Lower leg skin (tissue), 3 donors: ENCODE measurements at regions not wholly inside any gene's neighbourhood (a gene's known extent, or its start where the extent isn't known, plus 50 kb on each side); places are given as distances from the start of the nearest gene placed in this dataset.

Experiments
- POLR2A ChIP-seq, 2 donors: fragments of 450-650 bp; IDR thresholded peaks; one replicate each; pipeline ENCODE4 v1.6.1; 2016 to 2017; ENCODE audit warnings: antibody characterized with exemption in 2 of 2, mild to moderate bottlenecking in 1 of 2, moderate library complexity in 1 of 2
- TF ChIP-seq, protein P1 (sequence below), 3 donors: fragments of 450-650 bp; IDR thresholded peaks; one replicate each; pipeline ENCODE4 v1.5.1; 2016; ENCODE audit warnings: antibody characterized with exemption in 3 of 3, mild to moderate bottlenecking in 3 of 3, moderate library complexity in 2 of 3

DNA sequence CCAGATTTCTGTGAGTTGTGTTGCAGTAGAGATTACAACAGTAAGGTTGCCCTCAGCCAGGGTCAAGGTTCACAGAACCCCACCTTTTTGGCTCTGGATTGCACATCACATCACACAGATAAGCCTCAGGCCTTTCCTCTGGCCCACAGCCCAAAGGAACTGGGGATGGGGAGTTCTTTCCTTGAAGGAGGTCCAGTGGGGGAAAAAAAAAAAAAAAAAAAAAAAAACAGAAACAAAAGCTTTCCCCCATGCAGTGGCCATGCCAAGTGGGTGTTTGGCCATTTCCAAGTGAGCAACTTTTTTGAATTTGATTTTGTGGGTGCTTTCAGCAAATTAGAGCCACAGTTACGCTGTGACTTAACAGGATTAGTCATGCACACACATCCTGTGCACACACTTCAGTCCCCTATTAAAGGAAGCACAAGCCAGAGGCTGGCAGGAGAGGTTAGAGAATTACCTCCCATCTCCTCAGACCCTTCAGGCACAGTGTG lies 79.3 kb upstream of the NANOS1 start:
- TF ChIP-seq POLR2A (IDR thresholded peaks at IDR 0.05), result no peak
- TF ChIP-seq, protein P1, sequence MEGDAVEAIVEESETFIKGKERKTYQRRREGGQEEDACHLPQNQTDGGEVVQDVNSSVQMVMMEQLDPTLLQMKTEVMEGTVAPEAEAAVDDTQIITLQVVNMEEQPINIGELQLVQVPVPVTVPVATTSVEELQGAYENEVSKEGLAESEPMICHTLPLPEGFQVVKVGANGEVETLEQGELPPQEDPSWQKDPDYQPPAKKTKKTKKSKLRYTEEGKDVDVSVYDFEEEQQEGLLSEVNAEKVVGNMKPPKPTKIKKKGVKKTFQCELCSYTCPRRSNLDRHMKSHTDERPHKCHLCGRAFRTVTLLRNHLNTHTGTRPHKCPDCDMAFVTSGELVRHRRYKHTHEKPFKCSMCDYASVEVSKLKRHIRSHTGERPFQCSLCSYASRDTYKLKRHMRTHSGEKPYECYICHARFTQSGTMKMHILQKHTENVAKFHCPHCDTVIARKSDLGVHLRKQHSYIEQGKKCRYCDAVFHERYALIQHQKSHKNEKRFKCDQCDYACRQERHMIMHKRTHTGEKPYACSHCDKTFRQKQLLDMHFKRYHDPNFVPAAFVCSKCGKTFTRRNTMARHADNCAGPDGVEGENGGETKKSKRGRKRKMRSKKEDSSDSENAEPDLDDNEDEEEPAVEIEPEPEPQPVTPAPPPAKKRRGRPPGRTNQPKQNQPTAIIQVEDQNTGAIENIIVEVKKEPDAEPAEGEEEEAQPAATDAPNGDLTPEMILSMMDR (IDR thresholded peaks at IDR 0.05), result no peak
